GM12891 (cell line): ENCODE measurements at regions not wholly inside any gene's neighbourhood (a gene's known extent, or its start where the extent isn't known, plus 50 kb on each side); places are given as distances from the start of the nearest gene placed in this dataset.

ENCODE experiments used
- DNase-seq: peaks from one replicate; pipeline ENCODE4 v3.0.0; 2011; ENCODE audit warnings: low spot score; ENCODE audit not compliant: insufficient read length
- FAIRE-seq: peaks from 2 replicates; lab custom pipeline; 2011; peaks lifted over from hg19 to GRCh38; lab: Jason Lieb, UNC
- PAX5 ChIP-seq: IDR thresholded peaks from 2 replicates; pipeline ENCODE4 v1.6.1; 2011; ENCODE audit warnings: low read length, moderate library complexity, mild to moderate bottlenecking; ENCODE audit not compliant: insufficient read depth, severe bottlenecking
- POLR2A ChIP-seq: IDR thresholded peaks from 2 replicates; pipeline ENCODE4 v1.6.1; 2011; ENCODE audit warnings: low read depth, low read length, control low read depth
- POLR2AphosphoS5 ChIP-seq: IDR thresholded peaks from 2 replicates; pipeline ENCODE4 v1.6.1; 2011; ENCODE audit warnings: low read depth, low read length, control low read depth
- POU2F2 ChIP-seq: IDR thresholded peaks from 2 replicates; pipeline ENCODE4 v1.6.1; 2011; ENCODE audit warnings: low read depth, mild to moderate bottlenecking, control low read depth, low read length, moderate library complexity
- SPI1 ChIP-seq: IDR thresholded peaks from 2 replicates; pipeline ENCODE4 v1.6.1; 2011; ENCODE audit warnings: low read depth, low read length, control low read depth
- TAF1 ChIP-seq: IDR thresholded peaks from 2 replicates; pipeline ENCODE4 v1.6.1; 2011; ENCODE audit warnings: low read depth, low read length, control low read depth

GRCh38 chr18:10033016-10033399, 119.2 kb downstream of the VAPA start:
- no peak for TF ChIP-seq POLR2AphosphoS5
- TF ChIP-seq POU2F2: no peak
- TF ChIP-seq POLR2A: no peak
- no peak for TF ChIP-seq PAX5
- no peak for TF ChIP-seq TAF1
- TF ChIP-seq SPI1: no peak
- no peak for FAIRE-seq
- no peak for DNase-seq

DNA sequence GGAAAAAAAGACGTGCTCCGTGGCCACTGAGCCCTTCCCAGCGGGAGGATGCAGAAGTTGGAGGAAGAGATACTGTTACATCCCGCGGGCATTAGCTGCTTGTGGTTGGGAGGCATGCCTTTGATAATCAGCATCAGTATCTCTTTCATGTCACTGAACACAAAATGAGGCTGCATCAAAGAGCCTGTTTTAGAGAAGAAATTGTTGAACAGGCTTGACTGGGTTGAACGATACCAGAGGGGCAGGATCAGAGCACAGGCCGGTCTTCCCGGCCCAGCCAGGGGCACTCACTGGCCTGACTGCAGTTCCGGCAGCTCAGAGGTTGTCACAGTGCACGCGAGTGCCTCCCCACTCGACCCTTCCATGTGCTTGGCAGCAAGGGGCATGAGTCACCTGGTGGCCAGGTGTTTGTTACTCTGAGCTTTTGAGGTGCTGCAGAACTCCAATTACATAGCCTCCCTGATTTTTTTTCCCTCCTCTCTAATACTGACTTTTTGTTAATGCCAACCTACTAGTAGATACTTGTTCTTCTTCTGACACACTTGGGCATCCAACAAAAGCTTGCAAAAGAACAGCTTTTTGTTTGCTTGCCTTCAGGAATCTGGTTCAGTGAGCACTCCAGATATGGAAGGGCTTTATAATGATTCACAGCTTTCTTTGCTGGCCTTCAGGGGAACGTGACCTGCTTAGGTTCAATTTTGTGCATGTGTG, 121.6 kb downstream of the VAPA start:
- no peak for FAIRE-seq
- no peak for TF ChIP-seq POLR2AphosphoS5
- no peak for TF ChIP-seq PAX5
- no peak for TF ChIP-seq POLR2A
- TF ChIP-seq POU2F2: no peak
- TF ChIP-seq TAF1: no peak
- no peak for TF ChIP-seq SPI1
- no peak for DNase-seq

DNA sequence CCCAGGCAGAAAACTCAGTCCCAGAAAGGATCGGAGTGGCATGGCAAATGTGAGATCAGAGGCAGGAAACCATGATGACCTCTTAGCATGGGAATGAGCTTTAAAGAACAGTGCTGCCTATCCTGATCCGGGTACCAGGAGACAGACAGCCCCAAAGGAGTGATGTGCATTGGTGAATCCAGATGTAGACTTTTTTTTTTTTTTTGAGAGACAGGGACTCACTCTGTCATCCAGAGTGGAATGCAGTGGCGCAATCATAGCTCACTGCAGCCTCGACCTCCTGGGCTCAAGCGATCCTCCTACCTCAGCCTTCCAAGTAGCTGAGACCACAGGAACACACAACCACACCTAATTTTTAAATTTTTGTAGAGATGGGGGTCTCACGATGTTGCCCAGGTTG, 122.7 kb downstream of the VAPA start:
- FAIRE-seq: no peak
- no peak for DNase-seq
- TF ChIP-seq POLR2AphosphoS5: no peak
- TF ChIP-seq PAX5: no peak
- no peak for TF ChIP-seq POU2F2
- no peak for TF ChIP-seq SPI1
- TF ChIP-seq TAF1: no peak
- no peak for TF ChIP-seq POLR2A

DNA sequence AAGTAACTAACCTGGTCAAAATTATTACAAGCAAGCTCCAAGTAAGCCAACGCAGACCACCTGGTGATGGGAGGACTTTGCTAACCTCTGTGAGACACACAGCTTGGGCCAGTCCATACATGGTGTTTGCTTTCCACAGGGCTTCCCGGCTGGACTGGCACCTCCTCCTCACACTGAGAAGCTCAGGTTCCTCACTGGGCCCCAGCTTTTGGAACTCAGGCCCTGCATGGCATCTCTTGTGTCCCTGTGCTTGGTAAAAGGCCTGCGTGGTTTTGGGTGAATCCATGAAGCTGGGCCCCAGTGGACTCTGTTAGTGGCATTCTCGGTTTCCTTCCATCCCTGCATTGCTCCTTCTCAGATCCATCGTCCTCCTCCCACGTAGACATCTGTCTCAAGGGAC, 123.4 kb downstream of the VAPA start:
- DNase-seq (no peak), FAIRE-seq (no peak)
- TF ChIP-seq POLR2AphosphoS5 (no peak), TAF1 (no peak), POU2F2 (no peak), PAX5 (no peak), SPI1 (no peak), POLR2A (no peak)

GRCh38 chr18:10038268-10038667, 124.5 kb downstream of the VAPA start:
- FAIRE-seq: no peak
- DNase-seq: no peak
- TF ChIP-seq POU2F2 (no peak), PAX5 (no peak), TAF1 (no peak), SPI1 (no peak), POLR2A (no peak), POLR2AphosphoS5 (no peak)

DNA sequence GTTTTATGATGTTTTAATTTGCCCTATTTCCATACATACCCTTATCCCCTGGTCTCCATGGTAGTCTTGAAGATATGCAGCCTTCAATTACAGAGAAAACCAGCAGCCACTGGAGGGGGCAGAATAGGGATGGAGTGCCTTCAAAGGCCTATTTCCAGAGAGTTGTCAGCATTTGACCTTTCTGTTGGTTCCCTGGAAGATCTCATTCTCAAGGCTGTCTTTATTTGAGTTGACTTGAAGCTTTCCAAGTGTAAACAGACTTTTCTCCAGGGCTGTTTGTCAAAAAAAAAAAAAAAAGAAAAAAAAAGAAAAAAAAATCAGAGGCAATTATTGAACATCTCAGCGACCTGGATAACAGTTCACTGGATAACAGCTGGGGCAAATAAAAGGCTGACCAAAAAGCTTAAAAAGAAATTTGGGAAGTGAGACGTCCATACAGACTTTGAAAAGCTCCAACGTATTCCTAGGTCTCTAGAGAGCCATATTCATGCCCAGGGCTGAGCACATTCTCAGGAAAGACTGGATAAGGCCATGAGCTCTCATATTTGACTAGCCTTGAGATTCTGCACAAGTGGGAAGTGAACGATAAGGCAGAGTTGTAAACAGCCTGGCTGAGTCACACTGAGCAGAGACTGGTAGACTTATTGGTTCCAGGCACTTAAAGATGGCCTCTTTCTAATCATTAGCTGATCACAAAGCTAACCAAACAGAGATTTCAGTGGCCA, 126.6 kb downstream of the VAPA start:
- FAIRE-seq: no peak
- no peak for DNase-seq
- TF ChIP-seq PAX5 (no peak), POLR2A (no peak), TAF1 (no peak), POU2F2 (no peak), POLR2AphosphoS5 (no peak), SPI1 (no peak)

DNA sequence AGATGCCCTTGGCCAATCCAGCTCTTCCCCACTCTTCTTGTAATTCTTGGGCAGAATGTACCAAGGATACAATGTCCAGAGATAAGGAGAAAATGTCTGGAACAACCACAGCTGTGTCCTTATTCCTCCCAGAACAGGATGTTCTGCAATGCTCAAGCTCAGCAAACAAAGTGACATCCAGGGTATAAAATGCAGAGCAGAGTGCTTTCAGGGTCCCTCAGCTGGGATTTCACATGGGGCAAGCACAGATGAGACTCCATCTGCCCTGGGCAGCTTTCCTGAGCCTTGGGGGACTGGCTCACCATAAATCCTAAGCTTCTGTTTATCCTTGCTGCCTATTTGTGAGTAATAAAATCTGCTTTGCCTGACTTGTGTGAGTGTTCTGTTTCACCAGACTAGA, 127.4 kb downstream of the VAPA start:
- FAIRE-seq: no peak
- no peak for DNase-seq
- TF ChIP-seq POU2F2 (no peak), TAF1 (no peak), POLR2A (no peak), SPI1 (no peak), PAX5 (no peak), POLR2AphosphoS5 (no peak)

DNA sequence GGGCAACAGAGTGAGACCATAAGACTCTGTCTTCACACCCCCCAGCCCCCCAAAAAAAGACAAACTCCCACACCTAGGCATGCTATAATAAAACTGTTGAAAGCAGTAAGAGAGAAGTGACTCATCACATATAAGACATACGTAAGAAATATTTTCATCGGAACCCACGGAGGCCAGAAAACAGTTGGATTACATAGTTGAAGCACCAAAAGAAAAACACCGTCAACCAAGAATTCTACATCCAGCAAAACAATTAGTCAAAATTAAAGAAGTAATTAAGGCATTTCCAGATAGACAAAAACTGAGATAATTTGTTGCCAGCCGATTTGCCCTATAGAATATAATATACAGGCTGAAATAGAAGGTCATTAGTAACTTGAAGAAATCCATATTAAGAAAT, 128.7 kb downstream of the VAPA start:
- FAIRE-seq (no peak), DNase-seq (no peak)
- no peak for TF ChIP-seq POU2F2
- TF ChIP-seq POLR2A: no peak
- no peak for TF ChIP-seq SPI1
- no peak for TF ChIP-seq TAF1
- TF ChIP-seq PAX5: no peak
- TF ChIP-seq POLR2AphosphoS5: no peak

- DNase-seq: no peak
- TF ChIP-seq PAX5 (no peak), SPI1 (no peak), TAF1 (no peak), POU2F2 (no peak), POLR2AphosphoS5 (no peak), POLR2A (no peak)
- no peak for FAIRE-seq
These were observed 130.2 kb downstream of the VAPA start for GRCh38 chr18:10044054-10044453.

DNA sequence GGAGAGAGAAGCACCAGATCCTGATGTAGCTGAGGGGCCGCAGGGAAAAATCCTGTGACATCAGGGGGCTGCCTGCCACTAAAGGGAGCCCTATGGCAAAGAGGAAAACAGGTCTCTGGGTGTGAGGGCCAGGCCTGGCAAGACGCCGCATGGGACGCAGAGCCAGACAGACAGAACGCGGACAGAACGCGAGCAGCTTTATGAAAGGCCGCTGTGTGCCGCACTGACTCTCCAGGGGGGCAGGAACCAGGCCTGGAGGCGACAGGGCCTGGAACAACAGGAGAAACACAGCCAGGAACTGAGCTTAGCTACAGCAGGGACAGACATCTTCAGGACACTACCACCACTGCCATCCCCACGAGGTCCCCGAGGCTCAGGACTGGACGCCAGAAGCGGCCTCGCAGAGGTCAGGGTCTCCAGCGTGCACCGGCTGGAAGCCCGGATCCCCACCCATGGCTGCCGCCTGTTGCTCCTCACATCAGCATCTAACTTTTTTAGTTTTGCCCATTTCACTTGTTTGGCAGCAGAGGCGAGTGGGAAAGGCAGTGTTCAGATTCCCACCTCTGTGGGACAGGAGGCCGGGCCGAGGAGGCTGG, 131.6 kb downstream of the VAPA start:
- DNase-seq (no peak), FAIRE-seq (no peak)
- TF ChIP-seq POLR2AphosphoS5 (no peak), POU2F2 (no peak), SPI1 (no peak), PAX5 (no peak), TAF1 (no peak), POLR2A (no peak)
